Activated T-helper 17 cell treated with anti-CD3 and anti-CD28 coated beads, Interleukin-2, amount 50 U/mL, for 72 hours (primary cell): ENCODE measurements at regions not wholly inside any gene's neighbourhood (a gene's known extent, or its start where the extent isn't known, plus 50 kb on each side); places are given as distances from the start of the nearest gene placed in this dataset.
"Not testable (repeated sequence)": the region's sequence is repeated elsewhere in the genome, so short reads cannot be mapped to it uniquely, and the experiment has no call there.

Experiments used
- ATAC-seq: fragments of 150-1000 bp; cut with Tn5 transposase; replicated peaks from 2 replicates; pipeline ENCODE4 v1.10.0; 2021; ENCODE audit warnings: mild to moderate bottlenecking, moderate library complexity
- H3K27ac Mint-ChIP-seq: one replicate; pipeline ENCODE4 v1.8.0; 2022; ENCODE audit warnings: mixed read lengths
- H3K27me3 Mint-ChIP-seq: one replicate; pipeline ENCODE4 v1.8.0; 2022; ENCODE audit warnings: mixed read lengths
- H3K36me3 Mint-ChIP-seq: one replicate; pipeline ENCODE4 v1.8.0; 2022; ENCODE audit warnings: low read depth, mild to moderate bottlenecking, mixed read lengths
- H3K4me1 Mint-ChIP-seq: one replicate; pipeline ENCODE4 v1.8.0; 2022; ENCODE audit warnings: mixed read lengths
- H3K4me3 Mint-ChIP-seq: one replicate; pipeline ENCODE4 v1.8.0; 2022; ENCODE audit warnings: mild to moderate bottlenecking, mixed read lengths
- H3K9me3 Mint-ChIP-seq: one replicate; pipeline ENCODE4 v1.8.0; 2022; ENCODE audit warnings: mixed read lengths

DNA sequence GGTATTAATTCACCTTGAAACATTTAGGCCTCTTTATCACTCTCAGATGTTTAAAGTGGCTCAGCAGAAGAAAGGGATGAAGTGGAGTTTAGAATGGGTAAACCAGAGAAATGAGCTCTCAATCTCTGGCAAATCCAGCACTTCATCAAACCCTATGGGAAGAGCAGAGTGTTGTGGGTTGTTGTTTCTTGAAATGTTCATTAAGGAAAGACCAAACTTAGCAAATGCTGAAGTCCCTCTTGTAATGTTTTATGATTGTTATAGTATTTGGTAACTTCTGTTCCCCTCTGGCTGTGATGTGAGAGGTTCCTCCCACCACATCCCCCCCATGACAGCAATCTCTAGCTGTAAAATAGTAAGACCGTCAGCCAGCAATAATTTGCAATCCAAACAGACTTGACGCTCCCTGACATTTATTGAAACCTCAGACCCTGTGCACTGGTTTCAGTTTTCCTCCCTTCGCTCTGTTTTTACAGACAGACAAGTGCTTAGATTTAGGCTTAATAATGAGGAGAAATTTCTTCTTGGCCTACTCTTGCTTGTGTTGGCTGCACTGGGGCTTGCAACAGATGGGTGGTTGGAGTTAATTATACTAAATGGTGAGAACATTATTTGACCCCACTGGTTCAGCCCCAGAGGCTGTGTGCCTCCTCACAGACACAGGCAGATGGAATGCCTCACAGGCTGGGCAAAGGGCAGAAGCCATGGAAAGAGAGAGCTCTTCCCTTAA lies 609.4 kb upstream of the SOX9 start:
- peaks cover 3% of the 10 kb centered on the region for H3K27me3 Mint-ChIP-seq
- H3K27ac Mint-ChIP-seq, result no peak overlapping the region
- no peak overlapping the region for H3K4me3 Mint-ChIP-seq
- peaks cover 6% of the 10 kb centered on the region for H3K9me3 Mint-ChIP-seq
- H3K4me1 Mint-ChIP-seq, result no peaks in the 10 kb centered on the region
- ATAC-seq, result no peak
- no peaks in the 10 kb centered on the region for H3K36me3 Mint-ChIP-seq

DNA sequence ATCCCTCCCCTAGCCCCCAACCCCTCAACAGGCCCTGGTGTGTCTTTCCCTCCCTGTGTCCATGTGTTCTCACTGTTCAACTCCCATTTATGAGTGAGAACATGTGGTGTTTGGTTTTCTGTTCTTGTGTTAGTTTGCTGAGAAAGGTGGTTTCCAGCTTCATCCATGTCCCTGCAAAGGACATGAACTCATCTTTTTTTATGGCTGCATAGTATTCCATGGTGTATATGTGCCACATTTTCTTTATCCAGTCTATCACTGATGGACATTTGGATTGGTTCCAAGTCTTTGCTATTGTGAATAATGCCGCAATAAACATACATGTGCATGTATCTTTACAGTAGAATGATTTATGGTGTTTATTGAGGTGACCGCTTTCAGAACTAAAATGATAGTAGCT lies 607.1 kb upstream of the SOX9 start:
- ATAC-seq, H3K27ac Mint-ChIP-seq, H3K4me1 Mint-ChIP-seq, H3K4me3 Mint-ChIP-seq, H3K36me3 Mint-ChIP-seq, H3K9me3 Mint-ChIP-seq, H3K27me3 Mint-ChIP-seq: not testable (repeated sequence)

DNA sequence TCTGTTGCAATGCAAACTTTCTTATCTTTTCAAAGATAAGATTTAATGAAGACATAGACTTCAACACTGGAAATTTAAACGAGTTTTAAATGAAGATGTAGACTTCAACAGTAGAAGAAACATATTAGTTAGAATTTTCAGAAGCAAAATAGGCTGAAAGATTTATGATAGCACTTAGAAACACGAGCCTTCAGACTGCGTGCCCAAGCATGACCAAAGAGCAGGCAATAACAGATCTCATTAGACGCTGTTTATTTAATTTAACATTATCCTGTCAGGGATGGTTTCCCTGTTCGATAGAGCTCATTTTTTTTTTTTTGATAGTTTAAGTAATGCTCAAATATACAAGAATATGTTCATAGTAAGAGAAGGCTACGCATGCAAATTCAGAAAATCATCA lies 604.7 kb upstream of the SOX9 start:
- H3K36me3 Mint-ChIP-seq, result no peaks in the 10 kb centered on the region
- no peaks in the 10 kb centered on the region for H3K27me3 Mint-ChIP-seq
- no peaks in the 10 kb centered on the region for H3K9me3 Mint-ChIP-seq
- H3K27ac Mint-ChIP-seq, result no peak overlapping the region
- no peaks in the 10 kb centered on the region for H3K4me1 Mint-ChIP-seq
- no peak for ATAC-seq
- H3K4me3 Mint-ChIP-seq, result no peak overlapping the region

DNA sequence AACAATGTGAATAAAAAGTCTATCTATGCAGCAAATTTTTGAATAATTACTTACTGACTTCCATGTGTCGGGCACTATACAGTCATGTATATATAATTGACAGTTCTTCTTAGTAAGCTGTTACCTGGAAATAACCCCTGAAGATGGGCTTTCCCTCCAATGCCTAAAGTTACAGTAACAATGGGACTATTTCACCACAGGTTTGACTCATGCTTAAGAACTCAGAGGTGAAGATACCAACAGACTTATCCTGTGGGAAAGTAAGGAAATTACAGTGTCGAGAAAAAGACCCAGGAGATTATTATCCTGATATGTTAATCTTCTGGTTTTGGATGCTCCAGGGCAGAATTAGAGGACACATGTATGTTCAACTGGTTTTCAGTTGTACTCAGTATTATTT lies 601.5 kb upstream of the SOX9 start:
- H3K9me3 Mint-ChIP-seq, result peaks cover 5% of the 10 kb centered on the region
- no peak for ATAC-seq
- no peak overlapping the region for H3K27ac Mint-ChIP-seq
- no peak overlapping the region for H3K4me3 Mint-ChIP-seq
- H3K4me1 Mint-ChIP-seq, result no peaks in the 10 kb centered on the region
- H3K27me3 Mint-ChIP-seq, result no peaks in the 10 kb centered on the region
- no peaks in the 10 kb centered on the region for H3K36me3 Mint-ChIP-seq

DNA sequence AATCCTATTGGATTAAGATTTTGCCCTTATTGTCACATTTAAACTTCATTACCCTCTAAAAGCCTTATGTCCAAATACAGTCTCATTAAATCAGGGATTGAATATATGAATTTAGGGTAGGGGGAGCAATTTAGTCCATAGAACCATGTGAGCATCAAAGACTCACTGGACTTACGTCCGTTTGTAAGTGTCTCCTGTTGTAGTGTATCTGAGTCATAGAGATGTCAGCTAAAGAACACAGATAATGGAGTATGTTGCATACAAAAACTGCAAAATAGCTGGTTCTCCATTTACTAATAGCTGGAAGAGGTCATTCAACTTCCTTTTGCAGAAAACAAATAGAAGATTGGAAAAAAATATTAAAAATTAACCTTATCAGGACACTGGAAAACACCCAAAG lies 599.1 kb upstream of the SOX9 start:
- H3K9me3 Mint-ChIP-seq, result peaks cover 5% of the 10 kb centered on the region
- no peaks in the 10 kb centered on the region for H3K4me1 Mint-ChIP-seq
- no peak overlapping the region for H3K4me3 Mint-ChIP-seq
- no peaks in the 10 kb centered on the region for H3K36me3 Mint-ChIP-seq
- ATAC-seq, result no peak
- no peak overlapping the region for H3K27ac Mint-ChIP-seq
- H3K27me3 Mint-ChIP-seq, result no peaks in the 10 kb centered on the region

DNA sequence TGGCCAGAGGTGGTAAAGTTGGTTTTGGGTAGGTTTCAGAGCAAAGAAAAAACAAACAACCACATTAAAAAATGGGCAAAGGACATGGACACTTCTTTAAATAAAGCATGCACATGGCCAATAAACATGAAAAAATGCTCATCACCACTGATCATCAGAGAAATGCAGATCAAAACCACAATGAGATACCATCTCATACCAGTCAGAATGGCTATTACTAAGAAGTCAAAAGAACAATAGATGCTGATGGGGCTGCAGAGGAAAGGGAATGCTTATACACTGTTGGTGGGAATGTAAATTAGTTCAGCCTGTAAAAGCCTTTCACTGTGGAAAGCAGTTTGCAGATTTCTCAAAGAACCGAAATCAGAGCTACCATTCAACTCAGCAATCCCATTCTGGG lies 598.4 kb upstream of the SOX9 start:
- Mint-ChIP-seq H3K27me3 (no peaks in the 10 kb centered on the region), H3K36me3 (no peaks in the 10 kb centered on the region), H3K9me3 (peaks cover 5% of the 10 kb centered on the region), H3K4me3 (no peak overlapping the region), H3K27ac (no peak overlapping the region), H3K4me1 (no peaks in the 10 kb centered on the region)
- ATAC-seq, result no peak

DNA sequence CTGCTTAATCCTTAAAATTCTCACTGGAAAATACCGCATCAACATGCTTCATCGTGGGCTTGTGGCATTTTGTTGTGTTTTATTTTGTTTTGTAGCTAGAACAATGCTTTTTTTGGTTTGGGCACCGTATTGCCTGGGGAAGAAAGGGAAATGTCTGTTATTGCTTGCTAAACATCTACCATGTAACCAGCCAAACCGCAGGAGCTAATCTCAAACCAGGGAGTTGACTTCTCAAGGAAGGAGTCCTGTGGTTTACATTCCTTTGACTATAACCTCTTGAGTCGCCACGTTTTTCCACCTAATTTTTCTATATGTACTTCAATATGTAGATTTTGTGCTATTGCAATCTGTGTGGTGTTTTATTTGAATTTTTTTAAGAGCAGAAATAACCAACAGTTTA lies 593.5 kb upstream of the SOX9 start:
- H3K4me3 Mint-ChIP-seq, result no peak overlapping the region
- no peaks in the 10 kb centered on the region for H3K4me1 Mint-ChIP-seq
- no peaks in the 10 kb centered on the region for H3K36me3 Mint-ChIP-seq
- no peak for ATAC-seq
- H3K9me3 Mint-ChIP-seq, result peaks cover 8% of the 10 kb centered on the region
- H3K27ac Mint-ChIP-seq, result no peak overlapping the region
- no peaks in the 10 kb centered on the region for H3K27me3 Mint-ChIP-seq

DNA sequence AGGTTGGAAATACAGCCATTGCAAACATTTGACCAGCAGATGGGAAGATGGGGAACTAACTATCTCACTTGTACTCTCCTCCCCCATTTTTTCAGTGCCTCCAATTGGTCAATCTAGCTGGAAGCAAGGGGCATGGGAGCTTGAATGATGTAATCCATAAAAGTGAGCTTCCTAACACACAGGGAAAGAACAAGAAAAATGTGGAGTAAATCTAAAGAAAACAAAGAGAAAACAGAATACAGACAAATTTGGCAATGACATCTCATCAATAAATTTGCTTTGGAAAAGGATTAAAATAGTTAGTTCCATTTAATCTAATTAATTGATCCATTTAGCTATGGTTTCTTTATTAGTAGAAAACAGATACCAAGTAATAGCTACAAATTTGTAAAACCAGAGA lies 592.6 kb upstream of the SOX9 start:
- Mint-ChIP-seq H3K4me1 (no peaks in the 10 kb centered on the region), H3K27ac (no peak overlapping the region), H3K36me3 (no peaks in the 10 kb centered on the region), H3K27me3 (no peaks in the 10 kb centered on the region), H3K4me3 (no peak overlapping the region), H3K9me3 (peaks cover 3% of the 10 kb centered on the region)
- ATAC-seq, result no peak

DNA sequence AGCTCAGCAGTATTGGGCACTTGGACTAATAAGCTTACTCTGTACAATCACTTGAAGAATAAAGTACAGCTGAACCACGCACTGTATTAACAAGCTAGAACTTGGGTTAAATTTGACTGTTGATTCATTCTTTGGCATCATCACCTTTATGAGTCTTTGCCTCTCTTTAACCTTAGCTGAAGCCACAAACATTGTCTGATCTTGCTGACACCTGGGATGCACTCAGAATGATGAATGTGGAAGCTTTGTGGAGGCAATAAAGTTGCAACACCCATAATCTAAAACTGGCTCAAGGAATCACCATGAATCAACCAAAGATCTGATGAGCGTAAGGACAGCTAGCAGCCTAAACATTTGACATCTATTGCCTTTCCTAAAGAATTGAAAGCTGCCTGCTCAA lies 590.6 kb upstream of the SOX9 start:
- Mint-ChIP-seq H3K4me1 (no peaks in the 10 kb centered on the region), H3K27ac (no peak overlapping the region), H3K9me3 (peaks cover 3% of the 10 kb centered on the region), H3K4me3 (no peak overlapping the region), H3K27me3 (no peaks in the 10 kb centered on the region), H3K36me3 (no peaks in the 10 kb centered on the region)
- no peak for ATAC-seq

DNA sequence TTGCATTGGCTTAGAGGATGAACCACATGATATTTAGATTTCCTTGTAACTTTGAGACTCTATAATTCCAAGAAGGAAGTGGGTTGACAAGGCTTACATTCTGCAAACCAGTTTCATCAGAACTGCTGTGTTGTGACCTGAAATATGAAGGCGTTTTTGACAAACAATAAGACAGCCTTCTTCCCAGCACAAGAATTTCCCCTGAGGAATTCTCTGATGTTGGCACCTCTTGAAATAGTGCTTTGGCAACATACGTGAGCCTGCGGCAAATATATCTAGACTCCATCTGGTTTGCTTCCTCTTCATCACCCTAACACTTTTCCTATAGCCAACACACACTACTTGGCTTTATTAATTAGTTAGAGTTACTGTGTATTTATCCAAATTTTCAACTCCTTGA lies 585.5 kb upstream of the SOX9 start:
- no peaks in the 10 kb centered on the region for H3K27me3 Mint-ChIP-seq
- H3K9me3 Mint-ChIP-seq, result peaks cover 3% of the 10 kb centered on the region
- H3K27ac Mint-ChIP-seq, result no peak overlapping the region
- H3K36me3 Mint-ChIP-seq, result no peaks in the 10 kb centered on the region
- no peaks in the 10 kb centered on the region for H3K4me1 Mint-ChIP-seq
- no peak overlapping the region for H3K4me3 Mint-ChIP-seq
- no peak for ATAC-seq

DNA sequence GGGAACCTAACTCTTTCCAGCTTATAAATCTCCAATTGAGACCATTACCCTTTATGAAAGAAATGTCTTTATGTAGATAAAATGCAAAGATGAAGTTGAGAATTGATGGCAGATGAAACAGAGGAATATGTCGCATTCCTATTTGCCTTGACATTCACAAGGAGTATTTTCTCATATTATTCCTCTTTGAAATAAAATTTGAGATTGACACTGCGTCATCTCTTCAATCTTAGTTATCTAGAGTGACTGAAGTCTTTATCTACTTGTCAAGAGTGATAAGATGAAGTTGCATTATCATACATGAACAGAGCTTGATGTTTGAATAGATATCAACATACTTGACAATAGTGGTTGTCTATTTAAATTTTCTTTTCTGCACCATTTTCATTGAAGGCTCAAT lies 574.4 kb upstream of the SOX9 start:
- ATAC-seq, result no peak
- no peak overlapping the region for H3K4me3 Mint-ChIP-seq
- no peaks in the 10 kb centered on the region for H3K4me1 Mint-ChIP-seq
- H3K27me3 Mint-ChIP-seq, result no peaks in the 10 kb centered on the region
- H3K36me3 Mint-ChIP-seq, result no peaks in the 10 kb centered on the region
- no peak overlapping the region for H3K27ac Mint-ChIP-seq
- no peaks in the 10 kb centered on the region for H3K9me3 Mint-ChIP-seq

DNA sequence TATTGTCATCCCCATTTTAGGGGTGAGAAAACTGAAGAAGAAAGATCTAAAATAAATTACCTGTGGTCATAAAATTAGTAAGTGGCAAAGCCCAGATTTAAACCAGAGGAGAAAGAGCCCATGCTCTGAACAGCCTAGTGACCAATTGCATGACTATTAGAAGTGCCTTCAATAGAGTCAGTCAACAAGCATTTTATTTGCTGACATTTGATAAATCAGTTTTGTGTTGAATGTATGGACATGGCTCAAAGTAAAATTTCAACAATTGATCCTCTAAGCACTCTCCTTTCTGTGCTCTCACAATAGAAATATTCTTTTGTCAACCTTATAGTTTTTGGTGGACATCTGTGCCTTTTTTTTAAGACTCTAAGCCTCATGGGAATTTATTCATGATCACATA lies 572.9 kb upstream of the SOX9 start:
- Mint-ChIP-seq H3K27me3 (no peaks in the 10 kb centered on the region), H3K36me3 (no peaks in the 10 kb centered on the region), H3K9me3 (no peaks in the 10 kb centered on the region), H3K27ac (no peak overlapping the region), H3K4me3 (no peak overlapping the region), H3K4me1 (no peaks in the 10 kb centered on the region)
- no peak for ATAC-seq

DNA sequence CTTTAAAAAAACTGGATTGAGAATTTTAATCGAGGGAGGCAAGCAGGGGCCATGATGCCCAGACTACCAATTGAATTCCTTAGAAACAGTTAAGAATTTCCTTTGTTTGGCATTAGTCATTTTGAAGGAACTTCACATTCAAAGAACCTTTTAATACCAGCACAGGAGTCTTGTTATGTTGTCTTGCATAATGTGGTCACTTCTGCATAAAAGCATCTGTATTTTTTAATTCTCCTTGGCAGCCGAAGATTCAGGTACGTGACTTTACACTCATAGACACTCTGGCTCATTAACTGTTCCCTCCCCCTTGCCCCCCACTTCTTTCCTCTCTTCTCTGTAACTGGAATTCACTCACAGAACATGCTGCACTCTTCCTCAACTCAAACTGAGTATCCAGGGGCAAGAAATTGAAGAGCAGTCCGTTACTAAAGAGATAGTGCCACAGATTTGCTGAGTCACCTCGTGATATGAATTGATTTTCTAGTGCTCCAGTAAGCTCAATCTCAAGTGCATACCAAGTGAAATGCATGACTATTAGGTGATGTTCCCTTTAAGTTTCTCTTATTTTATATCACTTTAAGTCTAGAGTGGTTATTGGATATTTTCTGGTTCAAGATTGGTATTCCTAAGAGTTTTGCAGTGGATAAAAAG lies 572.2 kb upstream of the SOX9 start:
- H3K4me1 Mint-ChIP-seq, result no peaks in the 10 kb centered on the region
- no peaks in the 10 kb centered on the region for H3K36me3 Mint-ChIP-seq
- no peaks in the 10 kb centered on the region for H3K27me3 Mint-ChIP-seq
- no peaks in the 10 kb centered on the region for H3K9me3 Mint-ChIP-seq
- no peak overlapping the region for H3K27ac Mint-ChIP-seq
- no peak for ATAC-seq
- no peak overlapping the region for H3K4me3 Mint-ChIP-seq

DNA sequence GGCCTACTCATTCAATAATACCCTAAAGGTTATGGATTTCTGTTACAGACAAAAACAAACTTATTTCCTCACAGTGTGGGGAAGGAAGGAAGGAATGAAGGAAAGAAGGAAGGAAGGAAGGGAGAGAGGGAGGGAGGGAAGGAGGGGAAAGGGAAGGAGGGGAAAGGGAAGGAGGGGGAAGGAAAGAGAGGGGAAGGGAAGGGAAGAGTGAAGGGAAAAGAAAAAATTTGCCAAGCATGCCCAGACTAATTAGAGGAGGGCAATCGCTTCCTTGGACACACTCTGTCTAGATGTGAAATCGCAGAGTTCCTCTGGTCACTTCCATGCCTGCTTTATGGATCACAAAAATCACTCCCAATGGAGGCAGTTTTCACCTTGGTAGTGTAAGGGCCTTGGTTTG lies 570.1 kb upstream of the SOX9 start:
- H3K4me1 Mint-ChIP-seq, result no peaks in the 10 kb centered on the region
- no peak for ATAC-seq
- no peaks in the 10 kb centered on the region for H3K27me3 Mint-ChIP-seq
- no peaks in the 10 kb centered on the region for H3K36me3 Mint-ChIP-seq
- no peak overlapping the region for H3K27ac Mint-ChIP-seq
- peaks cover 1% of the 10 kb centered on the region for H3K9me3 Mint-ChIP-seq
- H3K4me3 Mint-ChIP-seq, result no peak overlapping the region

DNA sequence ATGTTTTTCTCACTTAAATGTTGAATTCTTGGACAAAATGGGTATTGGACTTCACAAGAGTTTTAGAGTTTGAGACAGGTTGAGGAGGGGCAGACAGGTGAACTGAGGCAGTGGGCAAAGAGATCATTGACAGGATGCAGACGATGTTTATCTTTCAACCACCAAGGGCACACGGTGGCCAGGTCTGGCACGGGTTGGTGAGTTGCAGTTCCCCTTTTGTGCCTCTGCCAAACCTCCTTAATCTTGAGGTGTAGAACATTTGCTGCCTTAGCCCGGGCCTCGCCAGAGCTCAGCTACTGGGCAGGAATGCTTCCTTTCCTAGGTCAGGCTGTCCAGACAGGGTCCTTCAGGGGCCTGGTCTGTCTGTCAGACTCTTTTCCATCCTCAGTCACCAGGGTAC lies 567.4 kb upstream of the SOX9 start:
- Mint-ChIP-seq H3K27me3 (no peaks in the 10 kb centered on the region), H3K4me3 (no peak overlapping the region), H3K9me3 (peaks cover 3% of the 10 kb centered on the region), H3K36me3 (no peaks in the 10 kb centered on the region), H3K27ac (no peak overlapping the region), H3K4me1 (no peaks in the 10 kb centered on the region)
- no peak for ATAC-seq

DNA sequence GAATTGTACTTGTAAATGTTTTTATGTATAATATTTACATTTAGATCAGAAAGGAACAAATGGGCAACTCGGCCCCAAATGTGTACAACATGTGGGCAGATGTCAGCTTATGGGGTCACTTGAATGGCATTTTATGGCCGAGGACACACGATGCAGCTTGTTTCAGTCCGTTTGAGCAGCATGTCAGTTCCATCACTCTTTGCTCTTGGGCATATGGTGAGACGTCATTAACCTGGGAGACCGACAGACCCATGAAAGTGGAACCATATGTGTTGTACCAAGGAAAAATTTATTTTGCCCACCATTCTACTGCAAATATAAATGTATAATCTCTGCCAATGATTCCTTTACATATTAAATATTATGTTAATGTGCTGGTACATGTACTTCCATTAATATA lies 561.9 kb upstream of the SOX9 start:
- H3K9me3 Mint-ChIP-seq, result peaks cover 3% of the 10 kb centered on the region
- no peak for ATAC-seq
- H3K27ac Mint-ChIP-seq, result no peak overlapping the region
- no peaks in the 10 kb centered on the region for H3K36me3 Mint-ChIP-seq
- H3K27me3 Mint-ChIP-seq, result no peaks in the 10 kb centered on the region
- no peaks in the 10 kb centered on the region for H3K4me1 Mint-ChIP-seq
- H3K4me3 Mint-ChIP-seq, result no peak overlapping the region
